Prostate gland (tissue), 2 donors: ENCODE measurements at regions not wholly inside any gene's neighbourhood (a gene's known extent, or its start where the extent isn't known, plus 50 kb on each side); places are given as distances from the start of the nearest gene placed in this dataset.

Experiments used
- CTCF ChIP-seq, 4 experiments: fragments of 200-600 bp in 2 of 4; fragments of 450-650 bp in 2 of 4; sonication (generic) in 2 of 4; IDR thresholded peaks; 1 replicate in 3 of 4; 2 replicates in 1 of 4; pipeline ENCODE4 v1.5.1; 2016 to 2019; ENCODE audit warnings: antibody characterized with exemption in 4 of 4, mild to moderate bottlenecking in 2 of 4, moderate library complexity in 2 of 4
- POLR2A ChIP-seq: fragments of 450-650 bp; IDR thresholded peaks from one replicate; pipeline ENCODE4 v1.6.1; 2016; ENCODE audit warnings: antibody characterized with exemption, mild to moderate bottlenecking

- TF ChIP-seq CTCF (IDR thresholded peaks at IDR 0.05) (no peak), POLR2A (no peak)
These were observed 153.2 kb upstream of the COL1A2 start for GRCh38 chr7:94241402-94241925.
